T-cell (primary cell): ENCODE measurements at regions not wholly inside any gene's neighbourhood (a gene's known extent, or its start where the extent isn't known, plus 50 kb on each side); places are given as distances from the start of the nearest gene placed in this dataset.

Experiments used
- ATAC-seq, 4 experiments: fragments of 200-7000 bp in 3 of 4; fragments of 150-1000 bp in 1 of 4; cut with Tn5 transposase; replicated peaks in 1 of 4; 1 replicate in 3 of 4; 2 replicates in 1 of 4; pipeline ENCODE4 v1.10.0; 2021; ENCODE audit warnings: moderate library complexity in 3 of 4, mild to moderate bottlenecking in 2 of 4, moderate number of reproducible peaks in 1 of 4
- CTCF ChIA-PET, 2 donors: fragments of 300-600 bp; sonication (Branson Sonifier 250); formaldehyde crosslinking; loops; one replicate each; lab custom pipeline; 2022; ENCODE audit warnings: antibody characterized with exemption in 2 of 2; lab: Charles Lee
- POLR2A ChIA-PET, 2 donors: fragments of 300-600 bp; sonication (Branson Sonifier 250); formaldehyde crosslinking; loops; one replicate each; lab custom pipeline; 2022; ENCODE audit warnings: antibody characterized with exemption in 2 of 2; lab: Charles Lee
- DNase-seq, 35 experiments: peaks; one replicate each; pipeline versions ENCODE4 v3.0.0 to v3.0.0-alpha.2; 2013 to 2023
- H3K27ac ChIP-seq: one replicate; pipeline ENCODE4 v1.5.1; 2013; ENCODE audit warnings: low read length
- H3K27me3 ChIP-seq, 2 experiments: replicated peaks in 1 of 2; 1 replicate in 1 of 2; 2 replicates in 1 of 2; pipeline versions ENCODE4 v1.6.1 to v1.7.0; 2013; ENCODE audit warnings: low read length in 1 of 2, mixed read lengths in 1 of 2; ENCODE audit not compliant: control insufficient read depth in 2 of 2, insufficient read depth in 2 of 2; ENCODE audit errors: extremely low read depth in 1 of 2
- H3K36me3 ChIP-seq, 2 donors: 1 replicate in 1 of 2; 2 replicates in 1 of 2; pipeline versions ENCODE4 v1.6.1 to v1.7.0; 2013; ENCODE audit warnings: low read length in 1 of 2; ENCODE audit not compliant: control insufficient read depth in 2 of 2, insufficient read depth in 1 of 2; ENCODE audit errors: extremely low read depth in 1 of 2
- H3K4me1 ChIP-seq, 2 experiments: 1 replicate in 1 of 2; 2 replicates in 1 of 2; pipeline versions ENCODE4 v1.6.1 to v1.7.0; 2013; ENCODE audit warnings: low read length in 2 of 2, mixed read lengths in 1 of 2; ENCODE audit not compliant: insufficient read depth in 2 of 2, control insufficient read depth in 1 of 2; ENCODE audit errors: extremely low read depth in 1 of 2
- H3K4me3 ChIP-seq, 2 donors: 1 replicate in 1 of 2; 2 replicates in 1 of 2; pipeline versions ENCODE4 v1.5.1 to v1.7.0; 2013; ENCODE audit warnings: mild to moderate bottlenecking in 2 of 2, low read length in 1 of 2, moderate library complexity in 1 of 2; ENCODE audit not compliant: control insufficient read depth in 1 of 2; ENCODE audit errors: extremely low read depth in 1 of 2
- H3K9me3 ChIP-seq: 2 replicates; pipeline ENCODE4 v1.7.0; 2013
- H3K27ac Mint-ChIP-seq, 2 donors: one replicate each; pipeline ENCODE4 v1.8.0; 2020 to 2021; ENCODE audit warnings: mild to moderate bottlenecking in 2 of 2, mixed read lengths in 2 of 2
- H3K27me3 Mint-ChIP-seq, 2 donors: one replicate each; pipeline ENCODE4 v1.8.0; 2021 to 2022; ENCODE audit warnings: mixed read lengths in 2 of 2
- H3K36me3 Mint-ChIP-seq: one replicate; pipeline ENCODE4 v1.8.0; 2021; ENCODE audit warnings: mixed read lengths
- H3K4me1 Mint-ChIP-seq, 3 donors: one replicate each; pipeline ENCODE4 v1.8.0; 2020 to 2022; ENCODE audit warnings: mixed read lengths in 3 of 3, mild to moderate bottlenecking in 1 of 3
- H3K4me3 Mint-ChIP-seq, 3 donors: one replicate each; pipeline ENCODE4 v1.8.0; 2020 to 2022; ENCODE audit warnings: mild to moderate bottlenecking in 3 of 3, mixed read lengths in 3 of 3, moderate library complexity in 3 of 3
- H3K9me3 Mint-ChIP-seq, 3 donors: one replicate each; pipeline ENCODE4 v1.8.0; 2020 to 2022; ENCODE audit warnings: mixed read lengths in 3 of 3
- WGBS: methylation state at CpG from one replicate; pipeline ENCODE4 v1.1.5; 2013; ENCODE audit warnings: missing lambda C conversion rate; ENCODE audit not compliant: insufficient coverage; 5-methylcytosine and 5-hydroxymethylcytosine counted together

DNA sequence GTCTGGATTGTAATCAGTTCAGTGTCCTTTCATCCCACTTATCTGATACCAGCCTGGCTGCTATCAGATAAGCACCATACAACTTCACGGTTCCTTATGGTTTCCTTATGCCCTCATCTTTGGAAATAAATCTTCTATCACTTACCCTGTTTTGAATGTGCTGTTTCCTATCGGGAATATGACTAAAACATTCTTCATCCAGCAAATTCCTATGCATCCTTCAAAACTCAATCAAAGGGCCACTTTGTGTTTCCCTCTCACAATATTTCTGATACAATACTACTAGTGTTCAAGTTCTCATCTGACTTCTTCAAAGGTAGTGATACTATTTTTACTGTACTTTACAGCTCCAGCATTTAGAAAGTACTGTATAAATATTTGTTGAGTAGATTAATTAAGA is 513.2 kb downstream of the OMA1 start:
- DNase-seq (no peak), ATAC-seq (no peak)
- H3K36me3 Mint-ChIP-seq = no peaks in the 10 kb centered on the region
- H3K9me3 Mint-ChIP-seq = no peaks in the 10 kb centered on the region
- no peak overlapping the region for H3K4me3 Mint-ChIP-seq
- peaks cover 17 to 27% of the 10 kb centered on the region in 2 donors for H3K27me3 Mint-ChIP-seq
- WGBS = 29% methylated on average over 1 of the region's 2 CpGs
- H3K27ac Mint-ChIP-seq = no peak overlapping the region
- no peaks in the 10 kb centered on the region for H3K4me1 Mint-ChIP-seq
- Histone ChIP-seq H3K27me3 (peaks cover 3 to 7% of the 10 kb centered on the region in 2 experiments), H3K27ac (no peak overlapping the region), H3K36me3 (no peaks in the 10 kb centered on the region), H3K4me1 (no peaks in the 10 kb centered on the region), H3K4me3 (no peak overlapping the region), H3K9me3 (no peaks in the 10 kb centered on the region)
- ChIA-PET CTCF (no interaction called here), POLR2A (no interaction called here)

DNA sequence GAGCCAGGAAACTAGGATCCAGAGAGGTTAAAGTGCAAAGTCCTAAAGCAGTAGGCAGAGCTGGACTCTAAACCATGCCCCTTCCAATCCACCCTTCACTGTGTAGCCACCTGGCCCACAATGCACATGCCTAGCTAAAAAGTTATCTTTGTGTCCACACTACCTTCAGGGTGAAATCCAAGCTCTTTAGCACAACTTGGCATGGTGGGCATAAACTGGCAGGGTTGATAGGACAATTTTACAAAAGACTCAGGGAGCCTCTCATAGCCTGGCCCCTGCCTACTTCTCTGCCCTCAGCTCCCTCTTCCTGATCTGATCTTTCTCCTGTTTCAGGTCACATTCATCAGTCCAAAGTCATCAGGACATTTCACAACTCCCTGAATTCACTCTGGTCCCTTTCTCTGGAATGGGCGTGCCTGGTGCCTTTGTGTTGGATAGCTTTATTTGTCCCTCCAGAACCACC is 513.9 kb downstream of the OMA1 start:
- no peaks in the 10 kb centered on the region for H3K4me1 Mint-ChIP-seq
- peaks cover 15 to 31% of the 10 kb centered on the region in 2 donors for H3K27me3 Mint-ChIP-seq
- WGBS = no CpG with 5 or more reads among the region's 1 CpG
- no peak overlapping the region for H3K27ac Mint-ChIP-seq
- H3K9me3 Mint-ChIP-seq = no peaks in the 10 kb centered on the region
- Histone ChIP-seq H3K4me3 (no peak overlapping the region), H3K9me3 (no peaks in the 10 kb centered on the region), H3K27ac (no peak overlapping the region), H3K27me3 (peaks cover 3 to 7% of the 10 kb centered on the region in 2 experiments), H3K36me3 (no peaks in the 10 kb centered on the region), H3K4me1 (no peaks in the 10 kb centered on the region)
- ChIA-PET POLR2A (no interaction called here), CTCF (no interaction called here)
- no peaks in the 10 kb centered on the region for H3K36me3 Mint-ChIP-seq
- no peak for DNase-seq
- ATAC-seq = no peak
- H3K4me3 Mint-ChIP-seq = no peak overlapping the region

GRCh38 chr1:58031416-58031815 is 515.1 kb downstream of the OMA1 start:
- H3K9me3 ChIP-seq = no peaks in the 10 kb centered on the region
- POLR2A ChIA-PET = no interaction called here
- Mint-ChIP-seq H3K4me3 (no peak overlapping the region), H3K9me3 (no peaks in the 10 kb centered on the region), H3K36me3 (no peaks in the 10 kb centered on the region), H3K27me3 (peaks cover 8 to 30% of the 10 kb centered on the region in 2 donors), H3K27ac (no peak overlapping the region), H3K4me1 (no peaks in the 10 kb centered on the region)
- 23% methylated on average over 3 of the region's 5 CpGs for WGBS
- H3K27ac ChIP-seq = no peak overlapping the region
- no peaks in the 10 kb centered on the region for H3K4me1 ChIP-seq
- no peak for DNase-seq
- peaks cover 0 to 7% of the 10 kb centered on the region in 2 experiments for H3K27me3 ChIP-seq
- CTCF ChIA-PET = interaction anchor here in 1 of 2 donors (0.6 kb wide), 1 partner anchor 29 kb away, joined by 3 read pairs; no protein-coding TSS in a partner anchor
- H3K4me3 ChIP-seq = no peak overlapping the region
- no peaks in the 10 kb centered on the region for H3K36me3 ChIP-seq
- no peak for ATAC-seq

GRCh38 chr1:58030456-58030855 is 516.1 kb downstream of the OMA1 start:
- no peaks in the 10 kb centered on the region for H3K4me1 Mint-ChIP-seq
- peaks cover 0 to 7% of the 10 kb centered on the region in 2 experiments for H3K27me3 ChIP-seq
- ChIA-PET POLR2A (no interaction called here), CTCF (no interaction called here)
- 86% methylated on average over 1 of the region's 3 CpGs for WGBS
- no peak overlapping the region for H3K27ac ChIP-seq
- no peaks in the 10 kb centered on the region for H3K9me3 ChIP-seq
- no peak overlapping the region for H3K4me3 Mint-ChIP-seq
- H3K36me3 ChIP-seq = no peaks in the 10 kb centered on the region
- no peak for ATAC-seq
- H3K9me3 Mint-ChIP-seq = no peaks in the 10 kb centered on the region
- peaks cover 11 to 35% of the 10 kb centered on the region in 2 donors for H3K27me3 Mint-ChIP-seq
- no peak overlapping the region for H3K4me3 ChIP-seq
- no peak for DNase-seq
- H3K27ac Mint-ChIP-seq = no peak overlapping the region
- no peaks in the 10 kb centered on the region for H3K4me1 ChIP-seq
- no peaks in the 10 kb centered on the region for H3K36me3 Mint-ChIP-seq

DNA sequence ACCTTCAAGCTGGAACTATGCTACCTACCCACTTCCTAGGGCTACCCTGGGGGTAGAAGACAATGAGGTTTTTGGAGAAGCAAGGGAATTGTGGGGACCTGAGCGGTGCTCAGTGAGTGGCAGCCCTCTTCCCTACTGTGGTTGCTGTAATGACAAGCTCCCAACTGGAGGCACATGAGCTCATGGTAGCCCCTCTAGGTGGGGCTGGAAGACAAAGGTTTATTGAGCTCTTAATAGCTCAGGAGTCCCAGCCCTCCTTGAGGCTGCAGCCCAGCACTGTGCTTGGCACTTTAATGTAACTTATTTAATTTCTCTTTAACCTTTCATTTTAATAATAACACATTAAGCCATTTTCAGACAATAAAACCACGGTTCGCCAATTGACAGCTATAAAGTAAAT is 528.9 kb downstream of the OMA1 start:
- no CpG with 5 or more reads among the region's 3 CpGs for WGBS
- H3K4me1 Mint-ChIP-seq = no peaks in the 10 kb centered on the region
- no peak overlapping the region for H3K4me3 ChIP-seq
- no peak overlapping the region for H3K4me3 Mint-ChIP-seq
- ChIA-PET CTCF (no interaction called here), POLR2A (no interaction called here)
- H3K36me3 Mint-ChIP-seq = no peaks in the 10 kb centered on the region
- no peak for DNase-seq
- ATAC-seq = no peak
- H3K27me3 ChIP-seq = no peaks in the 10 kb centered on the region
- H3K27me3 Mint-ChIP-seq = peaks cover 3 to 10% of the 10 kb centered on the region in 2 donors
- H3K9me3 ChIP-seq = no peaks in the 10 kb centered on the region
- H3K4me1 ChIP-seq = no peaks in the 10 kb centered on the region
- H3K27ac ChIP-seq = no peak overlapping the region
- no peak overlapping the region for H3K27ac Mint-ChIP-seq
- H3K36me3 ChIP-seq = no peaks in the 10 kb centered on the region
- H3K9me3 Mint-ChIP-seq = no peaks in the 10 kb centered on the region

GRCh38 chr1:58013237-58013636 is 533.3 kb downstream of the OMA1 start:
- H3K27ac Mint-ChIP-seq = no peak overlapping the region
- Histone ChIP-seq H3K4me3 (no peak overlapping the region), H3K4me1 (no peaks in the 10 kb centered on the region), H3K27me3 (no peaks in the 10 kb centered on the region), H3K9me3 (no peaks in the 10 kb centered on the region), H3K27ac (no peak overlapping the region), H3K36me3 (no peaks in the 10 kb centered on the region)
- no peak for ATAC-seq
- H3K36me3 Mint-ChIP-seq = no peaks in the 10 kb centered on the region
- ChIA-PET CTCF (no interaction called here), POLR2A (no interaction called here)
- peaks cover 0 to 3% (median 0%) of the 10 kb centered on the region in 3 donors for H3K9me3 Mint-ChIP-seq
- no peak overlapping the region for H3K4me3 Mint-ChIP-seq
- no peaks in the 10 kb centered on the region for H3K4me1 Mint-ChIP-seq
- DNase-seq = no peak
- peaks cover 3 to 9% of the 10 kb centered on the region in 2 donors for H3K27me3 Mint-ChIP-seq
- no CpG with 5 or more reads among the region's 3 CpGs for WGBS

DNA sequence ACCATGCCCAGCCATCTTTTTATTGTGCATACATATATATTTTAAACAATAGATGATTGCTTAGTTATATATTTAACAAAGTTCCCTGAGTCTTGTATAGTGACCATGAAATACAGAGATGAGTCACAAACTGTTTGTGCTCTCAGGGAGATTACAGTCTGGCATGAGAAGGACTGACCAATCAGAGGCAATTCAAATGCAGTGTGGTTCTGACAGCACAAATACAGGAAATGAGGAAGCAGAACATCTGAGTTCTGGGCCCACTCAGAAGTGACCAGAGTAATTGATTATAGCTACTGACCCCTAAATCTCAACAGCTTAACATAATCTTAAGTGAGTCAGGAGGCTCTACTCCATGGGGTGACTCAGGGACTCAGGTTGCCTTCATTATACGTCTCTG is 534.5 kb downstream of the OMA1 start:
- H3K27me3 Mint-ChIP-seq = peaks cover 3 to 5% of the 10 kb centered on the region in 2 donors
- no peaks in the 10 kb centered on the region for H3K4me1 Mint-ChIP-seq
- ChIA-PET POLR2A (no interaction called here), CTCF (no interaction called here)
- ATAC-seq = no peak
- no peak overlapping the region for H3K4me3 ChIP-seq
- H3K27ac ChIP-seq = no peak overlapping the region
- WGBS = no CpG with 5 or more reads among the region's 1 CpG
- no peaks in the 10 kb centered on the region for H3K4me1 ChIP-seq
- H3K27ac Mint-ChIP-seq = no peak overlapping the region
- DNase-seq = no peak
- H3K27me3 ChIP-seq = no peaks in the 10 kb centered on the region
- H3K36me3 Mint-ChIP-seq = no peaks in the 10 kb centered on the region
- H3K4me3 Mint-ChIP-seq = no peak overlapping the region
- H3K9me3 ChIP-seq = no peaks in the 10 kb centered on the region
- peaks cover 0 to 3% (median 0%) of the 10 kb centered on the region in 3 donors for H3K9me3 Mint-ChIP-seq
- no peaks in the 10 kb centered on the region for H3K36me3 ChIP-seq
